ENCODE measurements at regions not wholly inside any gene's neighbourhood (a gene's known extent, or its start where the extent isn't known, plus 50 kb on each side); places are given as distances from the start of the nearest gene placed in this dataset.

DNA sequence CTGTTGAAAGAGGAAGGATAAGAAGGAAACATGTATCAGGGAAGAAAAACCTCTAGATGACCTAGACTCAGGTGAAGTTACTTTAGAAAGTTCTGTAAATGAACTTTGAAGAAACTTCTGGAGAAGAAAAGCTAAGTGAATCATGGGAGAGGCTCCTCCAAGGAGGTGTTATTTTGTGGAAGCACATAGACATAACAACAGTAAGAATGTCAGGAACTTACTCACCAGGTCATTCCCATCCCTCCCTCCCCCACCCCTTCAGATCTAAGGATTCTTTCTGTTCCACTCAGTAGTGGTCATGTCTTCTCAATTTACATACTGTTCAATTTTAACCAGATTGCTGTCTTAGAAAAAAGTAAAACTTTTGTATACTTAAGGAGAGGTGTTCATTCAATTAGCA is 310.5 kb upstream of the DDX53 start:
- Histone ChIP-seq H3K4me3 (ENCODE audit: low read length) (no peak overlapping the region), H3K9ac (ENCODE audit: low read length) (no peak overlapping the region), H3K79me2 (ENCODE audit: low read length) (no peaks in the 10 kb centered on the region), H3K9me3 (ENCODE audit: insufficient read depth, low read length) (no peaks in the 10 kb centered on the region), H3K4me1 (ENCODE audit: low read length) (peaks cover 3% of the 10 kb centered on the region; the same call in 1 of the 2 replicates), H2AFZ (ENCODE audit: low read depth, low read length) (no peak overlapping the region), H3K27ac (ENCODE audit: low read length) (no peak overlapping the region), H4K20me1 (ENCODE audit: insufficient read depth, low read length) (no peaks in the 10 kb centered on the region), H3K4me2 (ENCODE audit: low read length) (no peak overlapping the region), H3K27me3 (ENCODE audit: low read depth, low read length) (no peaks in the 10 kb centered on the region), H3K36me3 (replicated peaks; ENCODE audit: low read depth, low read length) (no peaks in the 10 kb centered on the region)
- TF ChIP-seq, protein P1, sequence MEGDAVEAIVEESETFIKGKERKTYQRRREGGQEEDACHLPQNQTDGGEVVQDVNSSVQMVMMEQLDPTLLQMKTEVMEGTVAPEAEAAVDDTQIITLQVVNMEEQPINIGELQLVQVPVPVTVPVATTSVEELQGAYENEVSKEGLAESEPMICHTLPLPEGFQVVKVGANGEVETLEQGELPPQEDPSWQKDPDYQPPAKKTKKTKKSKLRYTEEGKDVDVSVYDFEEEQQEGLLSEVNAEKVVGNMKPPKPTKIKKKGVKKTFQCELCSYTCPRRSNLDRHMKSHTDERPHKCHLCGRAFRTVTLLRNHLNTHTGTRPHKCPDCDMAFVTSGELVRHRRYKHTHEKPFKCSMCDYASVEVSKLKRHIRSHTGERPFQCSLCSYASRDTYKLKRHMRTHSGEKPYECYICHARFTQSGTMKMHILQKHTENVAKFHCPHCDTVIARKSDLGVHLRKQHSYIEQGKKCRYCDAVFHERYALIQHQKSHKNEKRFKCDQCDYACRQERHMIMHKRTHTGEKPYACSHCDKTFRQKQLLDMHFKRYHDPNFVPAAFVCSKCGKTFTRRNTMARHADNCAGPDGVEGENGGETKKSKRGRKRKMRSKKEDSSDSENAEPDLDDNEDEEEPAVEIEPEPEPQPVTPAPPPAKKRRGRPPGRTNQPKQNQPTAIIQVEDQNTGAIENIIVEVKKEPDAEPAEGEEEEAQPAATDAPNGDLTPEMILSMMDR (IDR thresholded peaks at IDR 0.05; ENCODE audit: low read depth, low read length) = no peak
- no peak for TF ChIP-seq EZH2phosphoT487 (IDR thresholded peaks at IDR 0.05; ENCODE audit: low read depth)

DNA sequence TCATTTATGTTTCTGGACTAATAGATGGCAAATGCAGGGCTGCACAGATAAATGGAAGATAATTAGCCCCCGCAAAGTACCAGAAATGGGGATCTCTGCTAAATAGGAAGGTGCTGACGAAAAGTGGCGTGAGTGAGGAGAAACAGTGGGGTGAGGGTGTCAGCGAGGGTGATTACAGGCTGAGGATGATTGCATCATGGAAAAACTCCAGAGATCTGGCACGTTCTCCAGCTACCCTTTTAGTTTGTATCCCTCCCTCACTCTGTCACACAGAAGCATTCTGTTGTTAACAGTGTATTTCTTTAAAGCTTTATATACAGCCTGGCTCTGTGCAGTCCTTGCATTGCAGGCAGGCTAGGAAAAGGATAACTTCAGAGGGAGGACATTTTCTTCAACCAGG is 309.6 kb upstream of the DDX53 start:
- no peak overlapping the region for H2AFZ ChIP-seq (ENCODE audit: low read depth, low read length)
- H3K9ac ChIP-seq (ENCODE audit: low read length) = no peak overlapping the region
- H3K79me2 ChIP-seq (ENCODE audit: low read length) = no peaks in the 10 kb centered on the region

DNA sequence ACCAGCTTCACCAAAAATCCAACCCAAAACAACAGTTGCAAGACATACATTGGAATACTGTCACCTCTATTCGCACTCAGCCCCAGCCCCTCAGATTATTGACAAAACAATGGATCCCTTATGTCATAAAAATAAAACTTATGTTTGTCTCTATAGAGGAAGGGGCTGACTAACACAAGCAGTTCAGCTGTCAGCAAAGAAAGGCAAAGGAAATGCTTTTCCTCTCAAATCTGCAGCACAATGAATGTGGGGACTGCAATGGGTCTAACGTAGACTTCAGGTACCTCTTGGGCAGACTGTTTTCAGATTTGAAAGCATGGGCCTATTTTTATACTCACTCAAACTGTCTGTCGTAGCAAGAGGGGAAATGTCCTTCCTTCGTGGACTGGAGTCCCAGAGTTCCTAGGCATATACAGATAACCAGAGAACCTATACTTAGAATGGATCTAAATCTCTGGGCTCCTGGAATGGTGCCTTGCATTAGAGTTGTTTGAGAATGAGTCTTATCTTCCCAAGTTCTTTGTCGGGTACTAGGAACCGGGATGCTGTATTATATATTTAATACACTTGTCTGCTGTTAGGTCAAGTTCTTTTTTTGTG is 307.7 kb upstream of the DDX53 start:
- Histone ChIP-seq H3K9ac (ENCODE audit: low read length) (no peak overlapping the region), H2AFZ (ENCODE audit: low read depth, low read length) (no peak overlapping the region), H4K20me1 (ENCODE audit: insufficient read depth, low read length) (no peaks in the 10 kb centered on the region), H3K27me3 (ENCODE audit: low read depth, low read length) (no peaks in the 10 kb centered on the region), H3K36me3 (replicated peaks; ENCODE audit: low read depth, low read length) (no peaks in the 10 kb centered on the region), H3K4me1 (ENCODE audit: low read length) (no peaks in the 10 kb centered on the region), H3K9me3 (ENCODE audit: insufficient read depth, low read length) (no peaks in the 10 kb centered on the region), H3K27ac (ENCODE audit: low read length) (no peak overlapping the region), H3K4me2 (ENCODE audit: low read length) (no peak overlapping the region), H3K79me2 (ENCODE audit: low read length) (no peaks in the 10 kb centered on the region), H3K4me3 (ENCODE audit: low read length) (no peak overlapping the region)
- TF ChIP-seq, protein P1 (IDR thresholded peaks at IDR 0.05; ENCODE audit: low read depth, low read length) = no peak
- TF ChIP-seq EZH2phosphoT487 (IDR thresholded peaks at IDR 0.05; ENCODE audit: low read depth) = no peak

More for the DNA sequence above, 309.6 kb upstream of the DDX53 start:
- peaks cover 3% of the 10 kb centered on the region; the same call in 1 of the 2 replicates for H3K4me1 ChIP-seq (ENCODE audit: low read length)
- no peak overlapping the region for H3K4me2 ChIP-seq (ENCODE audit: low read length)
- H3K4me3 ChIP-seq (ENCODE audit: low read length) = no peak overlapping the region
- no peaks in the 10 kb centered on the region for H4K20me1 ChIP-seq (ENCODE audit: insufficient read depth, low read length)
- TF ChIP-seq, protein P1 (IDR thresholded peaks at IDR 0.05; ENCODE audit: low read depth, low read length) = no peak
- no peak for TF ChIP-seq EZH2phosphoT487 (IDR thresholded peaks at IDR 0.05; ENCODE audit: low read depth)
- no peaks in the 10 kb centered on the region for H3K36me3 ChIP-seq (replicated peaks; ENCODE audit: low read depth, low read length)
- H3K27ac ChIP-seq (ENCODE audit: low read length) = no peak overlapping the region
- H3K9me3 ChIP-seq (ENCODE audit: insufficient read depth, low read length) = no peaks in the 10 kb centered on the region
- H3K27me3 ChIP-seq (ENCODE audit: low read depth, low read length) = no peaks in the 10 kb centered on the region

DNA sequence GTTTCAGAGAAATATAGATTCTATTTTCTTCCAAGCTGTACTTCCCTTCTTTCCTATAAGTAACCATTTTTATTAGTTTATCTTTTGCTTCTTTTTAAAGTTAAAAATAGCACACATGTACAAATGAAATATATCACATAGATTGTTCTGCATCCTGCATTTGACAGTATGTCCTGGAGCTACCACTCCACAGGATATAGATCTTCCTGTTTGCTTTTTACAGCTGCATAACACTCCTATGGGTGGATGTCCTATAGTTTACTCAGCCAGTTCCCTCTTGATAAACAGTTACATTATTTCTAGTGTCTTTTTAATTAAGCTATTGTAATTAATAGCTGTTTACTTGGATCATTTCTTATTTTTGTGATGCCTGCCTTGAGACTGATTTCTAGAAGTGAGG is 301.6 kb upstream of the DDX53 start:
- H2AFZ ChIP-seq (ENCODE audit: low read depth, low read length) = no peak overlapping the region
- no peaks in the 10 kb centered on the region for H3K4me1 ChIP-seq (ENCODE audit: low read length)
- no peaks in the 10 kb centered on the region for H3K79me2 ChIP-seq (ENCODE audit: low read length)
- TF ChIP-seq EZH2phosphoT487 (IDR thresholded peaks at IDR 0.05; ENCODE audit: low read depth) = no peak
- TF ChIP-seq, protein P1 (IDR thresholded peaks at IDR 0.05; ENCODE audit: low read depth, low read length) = no peak
- H3K4me2 ChIP-seq (ENCODE audit: low read length) = no peak overlapping the region
- H3K9me3 ChIP-seq (ENCODE audit: insufficient read depth, low read length) = no peaks in the 10 kb centered on the region
- H3K36me3 ChIP-seq (replicated peaks; ENCODE audit: low read depth, low read length) = no peaks in the 10 kb centered on the region
- no peak overlapping the region for H3K4me3 ChIP-seq (ENCODE audit: low read length)
- H4K20me1 ChIP-seq (ENCODE audit: insufficient read depth, low read length) = no peaks in the 10 kb centered on the region
- no peak overlapping the region for H3K27ac ChIP-seq (ENCODE audit: low read length)
- H3K9ac ChIP-seq (ENCODE audit: low read length) = no peak overlapping the region
- H3K27me3 ChIP-seq (ENCODE audit: low read depth, low read length) = no peaks in the 10 kb centered on the region
